HEK293 (cell line): ENCODE measurements at regions not wholly inside any gene's neighbourhood (a gene's known extent, or its start where the extent isn't known, plus 50 kb on each side); places are given as distances from the start of the nearest gene placed in this dataset.

Source experiments
- ZNF366 ChIP-seq: fragments of 450-650 bp; formaldehyde crosslinking; conservative IDR thresholded peaks from 2 replicates; pipeline ENCODE4 v1.5.1; 2016; ENCODE audit warnings: missing biosample characterization, missing genetic modification characterization
- ZSCAN23 ChIP-seq: fragments of 450-650 bp; formaldehyde crosslinking; IDR thresholded peaks from 2 replicates; pipeline ENCODE4 v1.5.1; 2016; ENCODE audit warnings: missing biosample characterization, missing genetic modification characterization

GRCh38 chr1:187451238-187451637, 622.5 kb downstream of the PLA2G4A start:
- TF ChIP-seq ZNF366 (tag by site-specific recombination): no peak
- no peak for TF ChIP-seq ZSCAN23
